ENCODE measurements at regions not wholly inside any gene's neighbourhood (a gene's known extent, or its start where the extent isn't known, plus 50 kb on each side); places are given as distances from the start of the nearest gene placed in this dataset.

- TF ChIP-seq ZNF776 (tag by site-specific recombination; IDR thresholded peaks at IDR 0.05; ENCODE audit: borderline replicate concordance): no peak
Observed at GRCh38 chr5:66518753-66519152, 77.4 kb upstream of the MAST4 start (continued).

- H3K9me3 ChIP-seq (ENCODE audit: control insufficient read depth, insufficient read depth, low read depth, low read length): no peaks in the 10 kb centered on the region; the same call in 1 of the 2 replicates
- POLR2A ChIA-PET: no interaction called here
- no peaks in the 10 kb centered on the region for H3K36me3 ChIP-seq (ENCODE audit: control insufficient read depth in 2 of 2, insufficient read depth in 1 of 2, low read length in 2 of 2)
- H3K27ac ChIP-seq (ENCODE audit: extremely low read depth, low read depth, low read length): no peak overlapping the region
- no peak overlapping the region for H3K4me3 ChIP-seq (ENCODE audit: low read depth, low read length)
- TF ChIP-seq ZNF518A (tag by site-specific recombination; conservative IDR thresholded peaks at IDR 0.05; ENCODE audit: low read depth) (no peak), ZFP37 (tag by site-specific recombination; IDR thresholded peaks at IDR 0.05) (no peak), ZNF843 (tag by site-specific recombination; IDR thresholded peaks at IDR 0.05) (no peak), KLF1 (tag by site-specific recombination; IDR thresholded peaks at IDR 0.05) (no peak), WT1 (tag by site-specific recombination; IDR thresholded peaks at IDR 0.05) (no peak), ZNF140 (tag by site-specific recombination; IDR thresholded peaks at IDR 0.05) (no peak), ZFP41 (tag by site-specific recombination; IDR thresholded peaks at IDR 0.05; ENCODE audit: borderline replicate concordance) (no peak), GLIS1 (tag by site-specific recombination; IDR thresholded peaks at IDR 0.05) (no peak), ELK4 (IDR thresholded peaks at IDR 0.05; ENCODE audit: borderline replicate concordance, low read depth, low read length) (no peak), ZSCAN23 (tag by site-specific recombination; IDR thresholded peaks at IDR 0.05) (no peak), ZNF544 (tag by site-specific recombination; IDR thresholded peaks at IDR 0.05) (no peak), ZNF280C (tag by site-specific recombination; IDR thresholded peaks at IDR 0.05) (no peak)
- CTCF ChIA-PET: interaction anchor here (0.7 kb wide), 1 partner anchor 823 kb away, joined by 3 read pairs; no protein-coding TSS in a partner anchor
- H3K4me1 ChIP-seq (ENCODE audit: control insufficient read depth, insufficient read depth, low read length): no peaks in the 10 kb centered on the region
Observed at GRCh38 chr5:66519626-66520025, 76.6 kb upstream of the MAST4 start.

- H3K9me3 ChIP-seq (ENCODE audit: control insufficient read depth, insufficient read depth, low read depth, low read length): no peaks in the 10 kb centered on the region; the same call in 1 of the 2 replicates
- ChIA-PET POLR2A (no interaction called here), CTCF (interaction anchor here (1.1 kb wide), 1 partner anchor 93 kb away, joined by 4 read pairs; no protein-coding TSS in a partner anchor)
- no peaks in the 10 kb centered on the region for H3K36me3 ChIP-seq (ENCODE audit: control insufficient read depth in 2 of 2, insufficient read depth in 1 of 2, low read length in 2 of 2)
- no peak overlapping the region for H3K4me3 ChIP-seq (ENCODE audit: low read depth, low read length)
- no peaks in the 10 kb centered on the region for H3K4me1 ChIP-seq (ENCODE audit: control insufficient read depth, insufficient read depth, low read length)
- no peak overlapping the region for H3K27ac ChIP-seq (ENCODE audit: extremely low read depth, low read depth, low read length)
- TF ChIP-seq ZFHX2 (tag by site-specific recombination; conservative IDR thresholded peaks at IDR 0.05) (no peak), HIC1 (tag by site-specific recombination; IDR thresholded peaks at IDR 0.05) (no peak), ZNF221 (tag by site-specific recombination; IDR thresholded peaks at IDR 0.05; ENCODE audit: borderline replicate concordance) (no peak), ZNF37A (tag by site-specific recombination; IDR thresholded peaks at IDR 0.05) (no peak), ZFP37 (tag by site-specific recombination; IDR thresholded peaks at IDR 0.05) (no peak), YY2 (tag by site-specific recombination; IDR thresholded peaks at IDR 0.05) (no peak), ZBTB7A (tag by site-specific recombination; IDR thresholded peaks at IDR 0.05; ENCODE audit: low read depth) (no peak), ZNF610 (tag by site-specific recombination; IDR thresholded peaks at IDR 0.05; ENCODE audit: borderline replicate concordance) (peak; percentile 31; the same call in 1 of the 2 replicates), GLI2 (tag by site-specific recombination; IDR thresholded peaks at IDR 0.05; ENCODE audit: borderline replicate concordance, low read depth) (no peak), ZEB2 (tag by site-specific recombination; IDR thresholded peaks at IDR 0.05) (no peak)
Observed at GRCh38 chr5:66520854-66521253, 75.3 kb upstream of the MAST4 start.
